ENCODE measurements at regions not wholly inside any gene's neighbourhood (a gene's known extent, or its start where the extent isn't known, plus 50 kb on each side); places are given as distances from the start of the nearest gene placed in this dataset.

- Histone ChIP-seq H4K5ac (ENCODE audit: insufficient read length, low read depth, low read length) (no peak overlapping the region), H2BK12ac (ENCODE audit: low read depth, low read length) (no peak overlapping the region), H3K79me1 (ENCODE audit: low read depth, low read length) (no peaks in the 10 kb centered on the region), H4K8ac (ENCODE audit: extremely low read depth, insufficient read depth, low read length) (no peak overlapping the region), H3K4me2 (ENCODE audit: insufficient read depth in 1 of 2, low read depth in 2 of 2, low read length in 2 of 2) (no peak overlapping the region), H2BK5ac (ENCODE audit: low read depth, low read length) (no peak overlapping the region), H2BK15ac (ENCODE audit: low read length) (no peak overlapping the region), H3K79me2 (ENCODE audit: control insufficient read depth in 1 of 2, insufficient read depth in 2 of 2, low read length in 2 of 2) (no peaks in the 10 kb centered on the region), H3K23me2 (ENCODE audit: low read depth, low read length) (no peaks in the 10 kb centered on the region), H3K56ac (replicated peaks; ENCODE audit: insufficient read length, low read depth, low read length) (no peak overlapping the region), H3K36me3 (ENCODE audit: control insufficient read depth in 2 of 4, insufficient read depth in 4 of 4, low read length in 3 of 4) (no peaks in the 10 kb centered on the region), H4K91ac (replicated peaks; ENCODE audit: insufficient read length, low read length) (no peak overlapping the region), H3K9ac (replicated peaks in 1 of 4; ENCODE audit: extremely low read depth in 1 of 4, low read depth in 3 of 4, low read length in 3 of 4) (no peak overlapping the region), H3K23ac (ENCODE audit: insufficient read length) (no peak overlapping the region), H3K14ac (ENCODE audit: insufficient read length) (no peak overlapping the region), H3K18ac (ENCODE audit: extremely low read depth, low read length) (no peak overlapping the region), H2BK20ac (ENCODE audit: low read length) (no peak overlapping the region), H2BK120ac (replicated peaks; ENCODE audit: low read depth, low read length) (no peak overlapping the region), H3K4me3 (ENCODE audit: extremely low read depth in 1 of 4, insufficient read depth in 2 of 4, low read depth in 3 of 4, low read length in 4 of 4) (no peak overlapping the region), H3K27ac (ENCODE audit: low read depth, low read length) (no peak overlapping the region), H3K4me1 (replicated peaks in 1 of 4; ENCODE audit: control insufficient read depth in 3 of 4, insufficient read depth in 4 of 4, low read length in 3 of 4) (peaks cover 0 to 3% (median 2%) of the 10 kb centered on the region in 4 experiments; a peak in 4 of 7 replicates), H4K20me1 (replicated peaks in 1 of 2; ENCODE audit: control insufficient read depth in 1 of 2, insufficient read depth in 2 of 2, low read length in 2 of 2) (no peaks in the 10 kb centered on the region), H3K9me3 (ENCODE audit: insufficient read depth in 2 of 2, low read depth in 1 of 2, low read length in 1 of 2) (no peaks in the 10 kb centered on the region), H3K4ac (replicated peaks; ENCODE audit: insufficient read length, low read depth, low read length) (no peak overlapping the region), H2AFZ (ENCODE audit: low read length) (no peak overlapping the region), H2AK5ac (ENCODE audit: low read depth, low read length) (no peak overlapping the region), H3K27me3 (replicated peaks in 1 of 4; ENCODE audit: control insufficient read depth in 3 of 4, extremely low read depth in 1 of 4, insufficient read depth in 3 of 4, low read length in 3 of 4) (no peaks in the 10 kb centered on the region)
- DNase-seq (ENCODE audit: low read depth in 1 of 2, low spot score in 2 of 2) (no peak), FAIRE-seq (no peak)
- 52% methylated on average over 4 of the region's 4 CpGs; no CpG with 5 or more reads in 1 of the 2 experiments for WGBS, 2 experiments (ENCODE audit: extremely low coverage in 1 of 2, insufficient coverage in 1 of 2, insufficient read length in 1 of 2, insufficient replicate concordance in 2 of 2, low coverage in 1 of 2, low lambda C conversion rate in 2 of 2, missing lambda C conversion rate in 1 of 2)
- CTCF ChIA-PET (ENCODE audit: partially characterized antibody): no interaction called here
- POLR2A ChIA-PET (ENCODE audit: partially characterized antibody): interaction anchor here (1.2 kb wide), 1 partner anchor 8 kb away, joined by 3 read pairs; no protein-coding TSS in a partner anchor
- TF ChIP-seq TAF7 (optimal IDR thresholded peaks at IDR 0.05; ENCODE audit: borderline replicate concordance, low read depth, low read length): no peak
- no peak for TF ChIP-seq POLR2AphosphoS5 (IDR thresholded peaks at IDR 0.05; ENCODE audit: low read depth, low read length)
- TF ChIP-seq POU5F1 (IDR thresholded peaks at IDR 0.05; ENCODE audit: low read depth, low read length): no peak
- no peak for TF ChIP-seq RXRA (IDR thresholded peaks at IDR 0.05; ENCODE audit: insufficient read depth, low read depth, low read length)
- TF ChIP-seq GTF2F1 (IDR thresholded peaks at IDR 0.05; ENCODE audit: borderline replicate concordance, low read depth, low read length): no peak
These were observed 405.7 kb upstream of the MCTP2 start for GRCh38 chr15:93825682-93826081.

All from H1 (cell line).